ENCODE measurements at regions not wholly inside any gene's neighbourhood (a gene's known extent, or its start where the extent isn't known, plus 50 kb on each side); places are given as distances from the start of the nearest gene placed in this dataset.
A peak's percentile ranks its signal among the peaks of the same experiment; 100 is the strongest.
"Not testable (repeated sequence)": the region's sequence is repeated elsewhere in the genome, so short reads cannot be mapped to it uniquely, and the experiment has no call there.

- DNase-seq: no peak
Measured at GRCh38 chr20:41716436-41716835, 98.3 kb upstream of the CHD6 start.

DNA sequence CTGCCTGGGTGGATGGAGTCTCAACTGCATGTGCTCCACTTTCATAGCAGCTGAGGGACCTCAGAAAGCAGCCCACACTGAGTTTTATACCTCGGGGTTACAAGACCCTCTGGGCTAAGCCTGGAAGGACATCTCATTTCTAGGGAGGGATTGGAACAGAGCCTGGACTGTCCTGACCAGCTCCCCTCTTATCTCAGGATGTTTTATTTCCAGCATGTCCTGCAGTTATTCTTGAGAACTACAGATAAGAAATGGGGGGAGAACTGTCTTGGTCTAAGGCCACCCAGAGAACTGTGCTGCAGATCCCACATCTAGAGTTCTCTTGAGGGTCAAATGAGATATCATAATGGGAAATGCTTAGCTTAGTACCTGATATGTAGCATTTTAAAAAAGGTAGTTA, 97.3 kb upstream of the CHD6 start:
- DNase-seq: no peak

- DNase-seq: no peak
Measured at GRCh38 chr20:41714030-41714429, 95.9 kb upstream of the CHD6 start.

DNA sequence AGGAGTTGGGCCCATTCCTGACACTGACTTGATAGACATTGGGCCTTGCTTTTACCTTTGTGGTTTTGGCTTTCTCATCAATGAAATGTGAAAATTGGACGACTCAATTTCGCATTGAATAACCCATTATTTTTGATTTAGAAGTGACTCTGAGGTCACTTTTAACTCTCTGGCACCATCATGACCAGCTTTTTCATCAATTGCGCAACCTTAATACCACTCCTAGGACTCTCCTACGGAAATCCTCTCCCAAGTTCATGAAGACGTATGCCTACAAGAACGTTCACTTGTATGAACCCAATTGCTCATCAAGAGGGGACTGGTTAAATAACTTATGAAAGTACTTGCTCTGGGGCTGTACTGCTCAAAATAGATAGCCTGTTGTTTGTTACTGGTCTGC, 86.7 kb upstream of the CHD6 start:
- no peak for DNase-seq

DNA sequence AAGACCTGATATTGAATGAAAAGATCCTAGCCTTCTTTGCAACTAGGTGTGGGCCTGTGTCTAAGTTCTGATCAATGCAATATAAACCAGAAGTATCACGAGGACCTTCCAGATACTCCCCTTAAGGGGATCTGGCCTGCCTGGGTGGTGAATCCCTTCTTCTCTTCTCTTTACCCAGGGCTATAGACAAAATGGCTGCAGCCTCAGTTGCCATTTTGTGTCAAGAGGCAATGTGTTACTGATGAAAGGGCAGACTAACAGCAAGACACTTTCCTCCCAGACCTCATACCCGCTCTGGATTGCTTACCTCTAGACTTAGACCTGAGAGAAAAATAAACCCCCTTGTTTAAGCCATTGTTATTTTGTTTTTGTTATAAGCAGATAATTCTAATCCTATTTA, 84.5 kb upstream of the CHD6 start:
- no peak for DNase-seq

DNA sequence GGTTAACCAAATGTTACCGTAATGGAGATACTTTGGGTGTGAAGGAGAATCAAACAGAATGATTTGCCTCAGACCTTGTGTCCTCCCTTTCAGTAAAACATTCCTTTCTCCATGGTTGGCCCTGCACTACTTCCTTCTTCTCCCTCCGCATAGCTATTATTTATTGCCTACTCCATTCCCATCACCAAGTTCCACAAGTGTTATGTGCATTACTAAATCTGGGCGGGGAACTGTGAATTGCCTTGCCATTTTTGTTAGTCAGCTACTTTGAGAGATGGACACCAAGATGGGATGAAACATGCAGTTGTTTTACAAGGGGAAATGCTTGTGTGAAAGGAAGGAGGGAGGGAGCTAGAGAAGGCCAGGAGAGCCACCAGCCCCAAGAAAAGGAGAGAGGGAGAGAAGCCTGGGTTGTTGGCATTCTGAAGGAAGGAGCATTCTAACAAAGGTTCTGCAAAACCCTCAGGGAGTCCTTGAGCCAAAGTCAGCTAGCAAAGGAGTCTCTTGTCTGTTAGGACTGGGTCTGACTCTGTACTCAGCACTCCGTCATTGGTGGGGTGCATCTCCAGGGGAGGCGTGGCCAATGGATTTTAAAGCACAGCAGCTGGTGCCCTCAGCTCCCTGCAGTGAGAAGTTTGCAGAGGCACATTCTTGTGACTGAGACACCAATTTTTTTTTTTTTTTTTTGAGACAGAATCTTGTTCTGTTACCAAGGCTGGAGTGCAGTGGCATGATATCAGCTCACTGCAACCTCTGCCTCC, 83.6 kb upstream of the CHD6 start:
- no peak for DNase-seq

DNA sequence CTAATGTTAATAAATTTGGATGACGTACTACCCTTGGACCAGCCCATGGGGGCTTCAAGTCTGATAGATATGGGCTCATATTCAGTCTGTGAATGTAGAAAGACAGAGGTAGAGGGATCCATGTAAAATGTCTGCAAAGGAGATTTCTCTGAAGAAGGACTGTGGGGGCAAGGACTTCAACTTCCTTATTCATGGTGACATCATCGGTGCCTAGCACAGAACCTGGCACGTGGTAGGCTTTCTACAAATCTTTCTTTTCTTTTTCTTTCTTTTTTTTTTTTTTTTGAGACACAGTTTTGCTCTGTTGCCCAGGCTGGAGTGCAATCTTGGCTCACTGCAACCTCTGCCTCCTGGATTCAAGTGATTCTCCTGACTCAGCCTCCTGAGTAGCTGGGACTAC, 81.5 kb upstream of the CHD6 start:
- DNase-seq: not testable (repeated sequence)

DNA sequence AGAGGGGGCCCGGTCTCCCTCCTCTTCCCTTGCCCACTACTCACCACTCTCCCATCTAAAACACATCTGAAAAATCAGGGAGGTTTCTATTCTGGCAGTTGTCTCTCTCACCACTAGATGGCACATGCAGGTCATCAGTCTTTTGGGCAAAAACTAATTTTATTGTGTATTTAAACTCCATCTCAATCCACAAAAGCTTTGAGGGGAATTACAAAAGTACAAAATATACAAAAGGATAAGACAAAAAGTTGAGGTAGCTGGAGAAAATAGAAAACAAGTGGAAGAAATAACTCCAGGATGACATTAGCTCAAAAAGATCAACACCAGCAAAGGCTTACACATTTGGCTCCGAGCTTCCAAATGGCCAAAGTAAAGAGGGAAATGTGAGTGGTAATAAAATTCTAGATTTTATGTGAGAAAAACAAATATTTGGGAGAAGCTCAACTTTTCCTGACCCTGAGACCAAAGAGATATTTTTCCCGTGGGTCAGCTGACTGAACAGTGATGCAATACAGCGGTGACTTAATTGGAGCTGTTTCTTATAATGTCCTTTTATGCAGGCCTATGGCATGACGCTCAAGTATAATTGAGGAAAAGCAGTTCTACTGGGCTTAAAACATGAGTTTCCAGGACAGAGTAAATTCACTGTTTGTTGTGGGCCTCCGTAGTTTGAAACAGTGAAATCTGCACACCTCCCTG, 79.8 kb upstream of the CHD6 start:
- no peak for DNase-seq

- no peak for DNase-seq
Measured at GRCh38 chr20:41696428-41696827, 78.3 kb upstream of the CHD6 start.

DNA sequence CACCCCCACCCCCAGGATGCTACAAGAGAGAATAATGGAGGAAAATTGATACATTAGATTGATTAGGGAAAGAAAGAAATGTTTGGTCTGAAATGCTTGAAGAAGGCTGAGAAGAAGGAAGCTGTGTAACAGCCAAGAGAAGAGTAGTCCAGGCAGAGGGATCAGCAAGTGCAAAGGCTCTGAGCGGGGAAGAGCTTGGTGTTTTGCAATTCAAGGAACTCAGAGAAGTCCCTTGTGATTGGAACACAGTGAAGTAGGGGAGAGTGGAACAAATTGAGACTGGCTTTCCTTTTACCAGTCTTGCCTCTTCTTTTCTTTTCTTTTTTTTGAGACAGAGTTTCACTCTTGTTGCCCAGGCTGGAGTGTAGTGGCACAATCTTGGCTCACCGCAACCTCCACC, 76.6 kb upstream of the CHD6 start:
- DNase-seq: no peak

DNA sequence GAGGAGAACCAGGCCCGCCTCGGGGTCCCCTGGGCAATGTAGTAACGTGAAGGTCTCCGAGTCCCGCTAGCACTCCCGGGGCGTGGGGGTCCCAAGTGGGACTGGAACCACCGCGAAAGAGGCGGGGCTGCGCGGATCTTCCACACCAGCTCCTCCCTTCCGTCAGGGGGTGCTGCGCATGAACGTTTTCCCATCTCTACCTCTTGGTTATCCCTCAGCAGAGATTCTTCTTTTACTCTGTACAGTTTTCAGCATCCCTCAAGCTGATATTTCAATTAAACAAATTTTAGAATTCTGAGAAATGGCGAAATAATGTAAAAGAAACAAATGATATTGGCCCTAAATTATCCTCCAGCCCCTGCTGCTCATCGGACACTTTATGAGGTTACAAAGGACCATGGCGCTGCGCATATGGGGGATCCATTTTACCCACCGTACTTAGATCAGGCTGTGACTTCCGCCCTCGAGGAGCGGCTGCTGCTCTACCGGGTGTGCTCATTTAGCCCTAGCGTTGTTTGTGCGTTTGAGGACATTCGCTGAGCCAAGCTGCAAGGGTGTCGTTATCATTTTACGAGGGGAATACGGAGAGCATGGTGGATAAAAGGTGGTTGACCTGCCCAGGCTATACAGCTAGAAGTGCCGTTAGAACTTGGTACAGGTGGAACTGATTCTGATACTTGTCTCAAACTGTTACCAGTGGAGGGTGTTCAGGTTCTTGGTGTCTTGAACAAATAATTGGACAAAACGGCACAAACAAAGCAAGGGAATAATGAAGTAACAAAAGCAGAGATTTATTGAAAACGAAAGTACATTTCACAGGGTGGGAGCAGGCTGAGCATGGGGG, 75.2 kb upstream of the CHD6 start:
- peak; percentile 73 for DNase-seq

GRCh38 chr20:41692479-41693135, 74.4 kb upstream of the CHD6 start:
- peak; percentile 48 for DNase-seq

DNA sequence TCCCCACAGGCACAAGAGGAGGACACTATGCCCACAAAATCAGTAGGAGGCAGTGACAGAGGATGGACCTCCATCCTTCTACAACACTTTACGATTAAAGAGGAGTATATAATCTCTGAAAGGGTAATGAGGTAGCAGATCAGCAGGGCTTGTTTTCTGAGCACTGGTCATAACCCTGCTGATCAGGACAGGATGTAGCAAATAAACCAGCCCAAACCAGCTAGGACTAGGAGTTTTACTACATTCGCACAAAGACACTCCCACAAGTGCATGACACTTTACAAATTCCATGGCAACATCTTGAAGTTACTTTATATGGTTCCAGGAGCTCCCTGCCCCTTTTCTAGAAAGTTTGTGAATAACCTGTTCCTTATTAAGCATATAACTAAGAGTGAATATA, 73.3 kb upstream of the CHD6 start:
- DNase-seq: no peak

DNA sequence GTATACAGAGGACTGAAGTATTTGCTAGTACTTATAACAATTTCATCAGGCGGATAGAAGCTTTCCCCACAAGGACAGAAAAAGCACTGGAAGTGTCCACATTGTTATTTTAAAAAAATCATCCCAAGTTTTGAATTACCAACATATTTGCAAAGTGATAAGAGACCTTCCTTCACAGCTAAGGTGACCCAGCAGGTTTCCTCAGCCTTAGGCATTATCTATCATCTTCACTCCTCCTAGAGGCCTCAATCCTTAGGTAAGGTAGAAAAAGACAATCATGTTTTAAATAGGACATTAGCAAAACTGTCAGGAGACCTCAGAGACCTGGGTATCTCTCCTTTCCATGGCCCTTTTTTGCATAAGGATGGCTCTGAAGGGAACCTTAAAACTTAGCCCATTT, 72.5 kb upstream of the CHD6 start:
- DNase-seq: no peak

- no peak for DNase-seq
Measured at GRCh38 chr20:41686961-41687360, 68.8 kb upstream of the CHD6 start.

GRCh38 chr20:41685145-41685544, 67.0 kb upstream of the CHD6 start:
- DNase-seq: not testable (repeated sequence)

GRCh38 chr20:41678799-41679198, 60.6 kb upstream of the CHD6 start:
- DNase-seq: no peak

GRCh38 chr20:41672282-41672681, 54.1 kb upstream of the CHD6 start:
- no peak for DNase-seq

GRCh38 chr20:41671143-41671542, 53.0 kb upstream of the CHD6 start:
- no peak for DNase-seq

- DNase-seq: no peak
Measured at GRCh38 chr20:41670631-41671030, 52.5 kb upstream of the CHD6 start.

GRCh38 chr20:41669708-41670263, 51.6 kb upstream of the CHD6 start:
- DNase-seq: no peak

DNA sequence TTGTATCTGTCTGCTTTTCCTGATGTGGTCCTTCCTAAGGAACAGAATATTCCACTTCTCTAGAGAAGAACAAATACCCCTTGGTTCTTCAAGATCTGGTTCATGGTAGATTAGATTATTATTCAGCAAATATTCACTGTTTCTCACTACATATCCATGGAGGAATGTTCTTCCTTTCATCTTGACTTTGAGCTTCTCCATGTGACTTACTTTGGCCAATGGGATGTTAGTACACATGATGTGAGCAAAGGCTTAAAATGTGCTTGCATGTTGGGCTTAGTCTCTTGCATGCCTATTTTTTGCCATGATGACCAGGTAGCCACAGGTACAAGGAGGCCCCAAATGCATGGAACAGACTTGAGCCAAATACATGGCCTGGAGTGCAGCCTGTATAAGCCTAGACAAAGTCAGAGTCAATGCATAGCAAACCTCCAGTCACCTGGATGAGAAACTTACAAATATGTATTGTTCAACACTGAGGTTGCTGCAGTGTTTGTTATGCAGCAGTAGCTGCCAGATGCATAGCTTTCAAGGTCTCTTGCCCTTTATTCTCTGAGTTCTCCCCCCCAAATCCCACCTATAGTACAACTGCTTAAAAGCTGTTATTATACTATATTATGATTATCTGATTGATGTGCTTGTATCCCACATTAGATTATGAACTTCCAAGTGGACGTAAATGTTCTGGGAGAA, 50.0 kb upstream of the CHD6 start:
- no peak for DNase-seq
